HepG2 (cell line): ENCODE measurements at regions not wholly inside any gene's neighbourhood (a gene's known extent, or its start where the extent isn't known, plus 50 kb on each side); places are given as distances from the start of the nearest gene placed in this dataset.
A peak's percentile ranks its signal among the peaks of the same experiment; 100 is the strongest.

Experiments
- ATAC-seq: fragments of 200-7000 bp; cut with Tn5 transposase; 3 replicates; pipeline ENCODE4 v1.9.1; 2020; ENCODE audit warnings: mild to moderate bottlenecking, moderate library complexity
- BruUV-seq: library from RNA; stranded (reverse); fragments of 400-500 nt; replicated peaks from 2 replicates; lab custom pipeline; 2021; lab: Mats Ljungman, UMichigan
- CTCF ChIA-PET: fragments of 300-600 bp; formaldehyde crosslinking; extraction: SDS; loops from one replicate; lab custom pipeline; 2021; ENCODE audit warnings: low total read pairs, inconsistent platforms, low intra/inter-chr PET ratio; lab: Yijun Ruan, JAX
- POLR2A ChIA-PET: fragments of 350-600 bp; sonication (Branson Sonifier 250); formaldehyde crosslinking; loops from one replicate; lab custom pipeline; 2020; ENCODE audit warnings: antibody characterized with exemption, inconsistent platforms; lab: Yijun Ruan, JAX
- DNase-seq: peaks from one replicate; pipeline ENCODE4 v3.0.0-alpha.2; 2015; ENCODE audit warnings: low spot score
- FAIRE-seq: peaks from 3 replicates; lab custom pipeline; 2011; peaks lifted over from hg19 to GRCh38; lab: Jason Lieb, UNC
- H2AFZ ChIP-seq: one replicate; pipeline ENCODE4 v1.6.1; 2011; ENCODE audit warnings: low read length, inconsistent platforms
- H3K27ac ChIP-seq: fragments of 300-600 bp; 3 replicates; pipeline ENCODE4 v1.8.0; 2011; ENCODE audit warnings: mixed run types, mild to moderate bottlenecking, mixed read lengths, low read length, inconsistent platforms; ENCODE audit not compliant: insufficient read depth; ENCODE audit errors: extremely low read length
- H3K27me3 ChIP-seq, 2 experiments: fragments of 200-600 bp in 1 of 2; 2 replicates in 1 of 2; 3 replicates in 1 of 2; pipeline versions ENCODE4 v1.6.0 to v1.8.0; 2011; ENCODE audit warnings: low read length in 2 of 2, mild to moderate bottlenecking in 2 of 2, moderate library complexity in 2 of 2, inconsistent platforms in 1 of 2; ENCODE audit not compliant: insufficient read depth in 2 of 2, control insufficient read depth in 1 of 2
- H3K36me3 ChIP-seq, 2 experiments: fragments of 200-600 bp in 1 of 2; replicated peaks in 1 of 2; 2 replicates in 1 of 2; 3 replicates in 1 of 2; pipeline versions ENCODE4 v1.5.1 to v1.8.0; 2011; ENCODE audit warnings: low read length in 2 of 2, inconsistent platforms in 1 of 2; ENCODE audit not compliant: insufficient read depth in 2 of 2, control insufficient read depth in 1 of 2
- H3K4me1 ChIP-seq: 2 replicates; pipeline ENCODE4 v1.5.1; 2012; ENCODE audit warnings: low read length, inconsistent platforms; ENCODE audit not compliant: insufficient read depth
- H3K4me2 ChIP-seq: 2 replicates; pipeline ENCODE4 v1.6.0; 2011; ENCODE audit warnings: low read depth, low read length, inconsistent platforms
- H3K4me3 ChIP-seq, 3 experiments: fragments of 200-600 bp in 1 of 3; sonication (generic), shearing (Covaris generic) in 1 of 3; replicated peaks in 1 of 3; 2 replicates each; pipeline ENCODE4 v1.5.1; 2011 to 2016; ENCODE audit warnings: low read length in 3 of 3, inconsistent platforms in 2 of 3, low read depth in 2 of 3, mild to moderate bottlenecking in 2 of 3, control low read depth in 1 of 3, mixed read lengths in 1 of 3; ENCODE audit not compliant: insufficient read depth in 1 of 3
- H3K79me2 ChIP-seq: one replicate; pipeline ENCODE4 v1.6.1; 2011; ENCODE audit warnings: low read length, inconsistent platforms; ENCODE audit not compliant: insufficient read depth
- H3K9ac ChIP-seq: 2 replicates; pipeline ENCODE4 v1.6.0; 2011; ENCODE audit warnings: mild to moderate bottlenecking, low read depth, low read length, inconsistent platforms; ENCODE audit not compliant: insufficient read depth
- H3K9me3 ChIP-seq: 2 replicates; pipeline ENCODE4 v1.5.1; 2012; ENCODE audit warnings: mild to moderate bottlenecking, low read length
- H4K20me1 ChIP-seq: 2 replicates; pipeline ENCODE4 v1.6.0; 2011; ENCODE audit warnings: inconsistent platforms, mild to moderate bottlenecking, low read length, moderate library complexity; ENCODE audit not compliant: insufficient read depth
- ARHGAP35 ChIP-seq: sonication (generic); formaldehyde crosslinking; IDR thresholded peaks from 2 replicates; pipeline ENCODE4 v1.9.0; 2022; ENCODE audit warnings: mild to moderate bottlenecking, inconsistent platforms, moderate library complexity, missing genetic modification reagents, borderline replicate concordance
- ATF7 ChIP-seq, 2 experiments: fragments of 450-650 bp in 1 of 2; sonication (generic) in 1 of 2; formaldehyde crosslinking in 1 of 2; IDR thresholded peaks; 2 replicates each; pipeline versions ENCODE4 v1.4.0 to v1.6.1; 2016 to 2020; ENCODE audit warnings: antibody characterized with exemption in 1 of 2, mild to moderate bottlenecking in 1 of 2, missing genetic modification reagents in 1 of 2
- FIP1L1 ChIP-seq: fragments of 200-400 bp; formaldehyde crosslinking; IDR thresholded peaks from 2 replicates; pipeline ENCODE4 v1.6.1; 2018; ENCODE audit warnings: low read depth, mild to moderate bottlenecking, low read length, moderate library complexity, borderline replicate concordance; ENCODE audit not compliant: insufficient read depth
- KLF9 ChIP-seq: IDR thresholded peaks from 2 replicates; pipeline ENCODE4 v1.6.1; 2016; ENCODE audit warnings: low read depth
- MAF1 ChIP-seq: sonication (generic); formaldehyde crosslinking; IDR thresholded peaks from 2 replicates; pipeline ENCODE4 v1.5.0; 2020; ENCODE audit warnings: missing genetic modification reagents, borderline replicate concordance
- SMC3 ChIP-seq: IDR thresholded peaks from 2 replicates; pipeline ENCODE4 v1.6.1; 2011; ENCODE audit warnings: low read length, improper control_type of control experiment
- STAG1 ChIP-seq: sonication (generic); formaldehyde crosslinking; IDR thresholded peaks from 2 replicates; pipeline ENCODE4 v1.4.0; 2020; ENCODE audit warnings: missing genetic modification reagents
- TCF7L2 ChIP-seq: IDR thresholded peaks from 2 replicates; pipeline ENCODE4 v1.6.1; 2011; ENCODE audit warnings: mild to moderate bottlenecking, low read depth, low read length, moderate library complexity
- ZNF224 ChIP-seq: sonication (generic); formaldehyde crosslinking; IDR thresholded peaks from 2 replicates; pipeline ENCODE4 v1.5.0; 2020; ENCODE audit warnings: mild to moderate bottlenecking, missing genetic modification reagents
- ZNF569 ChIP-seq: sonication (generic); formaldehyde crosslinking; IDR thresholded peaks from 2 replicates; pipeline ENCODE4 v1.5.0; 2020; ENCODE audit warnings: mild to moderate bottlenecking, missing genetic modification reagents, moderate library complexity, borderline replicate concordance
- ZNF7 ChIP-seq: IDR thresholded peaks from 2 replicates; pipeline ENCODE4 v1.6.1; 2016; ENCODE audit warnings: missing biosample characterization, missing genetic modification reagents
- ZNF775 ChIP-seq: sonication (generic); formaldehyde crosslinking; IDR thresholded peaks from 2 replicates; pipeline ENCODE4 v1.4.0; 2020; ENCODE audit warnings: missing genetic modification reagents, mild to moderate bottlenecking, moderate library complexity, borderline replicate concordance
- WGBS: methylation state at CpG from one replicate; pipeline ENCODE4 v1.1.6; 2017; ENCODE audit warnings: low lambda C conversion rate; 5-methylcytosine and 5-hydroxymethylcytosine counted together
- in situ Hi-C: cut with HindIII; loops from 2 replicates; pipeline ENCODE4 v1.10.0; 2017; ENCODE audit warnings: low pct_unique_long_range_greater_than_20kb; ENCODE audit not compliant: extremely low pct_ligation_motif_present
- intact Hi-C: fragments of 100-400 bp; cut with micrococcal nuclease; formaldehyde crosslinking; loops from one replicate; pipeline ENCODE4 v1.10.0; 2022; ENCODE audit not compliant: unreplicated experiment
- TF ChIP-seq, protein P1 (sequence below): sonication (generic); formaldehyde crosslinking; IDR thresholded peaks from 2 replicates; pipeline ENCODE4 v1.5.1; 2020; ENCODE audit warnings: missing genetic modification reagents, mild to moderate bottlenecking, borderline replicate concordance
- TF ChIP-seq, protein P2 (sequence below): sonication (generic); formaldehyde crosslinking; IDR thresholded peaks from 2 replicates; pipeline ENCODE4 v1.9.0; 2021; ENCODE audit warnings: missing genetic modification reagents, mild to moderate bottlenecking, borderline replicate concordance
- TF ChIP-seq, protein P3 (sequence below): sonication (generic); formaldehyde crosslinking; IDR thresholded peaks from 2 replicates; pipeline ENCODE4 v1.9.0; 2021; ENCODE audit warnings: missing genetic modification reagents, borderline replicate concordance

DNA sequence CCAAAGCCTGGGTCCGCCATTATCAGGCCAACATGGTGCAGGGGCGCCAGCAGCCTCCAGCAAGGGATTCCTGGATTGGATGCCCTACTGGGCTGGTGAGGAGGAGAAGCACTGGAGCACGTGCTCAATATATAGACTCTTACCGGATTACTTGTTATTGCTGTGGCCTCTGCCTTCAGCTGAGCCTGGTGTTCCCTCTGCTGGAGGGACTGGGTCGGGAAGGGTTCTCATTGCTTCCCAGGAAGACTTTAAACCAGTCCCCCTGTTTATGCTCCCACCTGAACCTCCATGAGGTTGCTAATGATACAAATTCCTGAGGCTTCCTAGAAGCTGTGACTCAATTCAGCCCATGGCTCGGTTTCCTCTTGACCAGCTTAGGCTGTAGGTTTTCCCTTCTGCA is 186.7 kb upstream of the ARID1B start:
- FAIRE-seq (no peak), DNase-seq (no peak), ATAC-seq (no peak)
- 5% methylated on average over 3 of the region's 6 CpGs for WGBS
- Histone ChIP-seq H3K27ac (no peak overlapping the region), H3K27me3 (peaks cover 0 to 5% of the 10 kb centered on the region in 2 experiments; a peak in 1 of 5 replicates), H3K9me3 (no peaks in the 10 kb centered on the region), H4K20me1 (no peaks in the 10 kb centered on the region), H3K36me3 (no peaks in the 10 kb centered on the region), H2AFZ (no peak overlapping the region), H3K79me2 (no peaks in the 10 kb centered on the region), H3K4me1 (no peaks in the 10 kb centered on the region), H3K9ac (no peak overlapping the region), H3K4me2 (no peak overlapping the region), H3K4me3 (no peak overlapping the region)
- TF ChIP-seq FIP1L1 (no peak), ARHGAP35 (CRISPR knock-in tag) (no peak), MAF1 (CRISPR knock-in tag) (no peak), STAG1 (CRISPR knock-in tag) (0 out of 2 replicates have a peak, but pooled peaks have one; percentile 8)
- TF ChIP-seq, protein P1, sequence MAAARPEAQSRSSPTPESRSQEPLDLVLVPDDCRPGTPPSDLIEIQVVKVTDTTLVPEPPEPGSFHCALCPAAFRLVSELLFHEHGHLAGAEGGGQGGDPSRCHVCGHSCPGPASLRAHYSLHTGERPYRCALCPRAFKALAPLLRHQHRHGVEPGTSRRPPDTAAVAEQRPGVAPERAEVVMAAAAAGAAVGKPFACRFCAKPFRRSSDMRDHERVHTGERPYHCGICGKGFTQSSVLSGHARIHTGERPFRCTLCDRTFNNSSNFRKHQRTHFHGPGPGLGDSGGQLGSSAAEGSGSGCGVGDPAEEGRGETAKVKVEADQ (CRISPR knock-in tag): no peak
- intact Hi-C loops (no loop called here), in situ Hi-C loops (no loop called here)
- BruUV-seq: no TSS peak
- POLR2A ChIA-PET: no interaction called here
- CTCF ChIA-PET: no interaction called here

DNA sequence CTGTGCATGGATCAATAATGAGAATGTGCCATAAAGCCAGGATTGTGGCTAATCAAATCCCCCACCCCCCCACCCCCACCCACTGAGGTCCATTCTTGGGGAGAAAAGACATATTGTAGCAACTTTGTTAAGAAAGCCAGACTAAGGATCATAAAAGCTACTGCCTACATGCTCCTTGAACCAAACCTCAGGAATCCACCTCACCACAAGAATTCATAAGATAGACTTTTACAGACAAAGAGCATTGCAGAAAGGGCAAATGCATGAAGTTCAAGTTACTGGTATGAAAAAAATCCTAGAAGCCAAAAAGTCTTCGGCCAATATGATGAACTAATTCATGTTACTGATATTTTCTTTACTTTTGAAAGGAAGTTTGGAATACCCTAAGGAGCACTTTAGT is 187.9 kb upstream of the ARID1B start:
- WGBS: 2% methylated on average over 1 of the region's 1 CpG
- in situ Hi-C loops: no loop called here
- POLR2A ChIA-PET: no interaction called here
- Histone ChIP-seq H3K79me2 (no peaks in the 10 kb centered on the region), H3K4me3 (no peak overlapping the region), H3K4me1 (no peaks in the 10 kb centered on the region), H3K36me3 (no peaks in the 10 kb centered on the region), H3K9ac (no peak overlapping the region), H3K4me2 (no peak overlapping the region), H3K27me3 (0 out of 5 replicates have a peak, but pooled peaks cover 0 to 5% of the 10 kb centered on the region in 2 experiments), H2AFZ (no peak overlapping the region), H3K27ac (no peak overlapping the region), H4K20me1 (no peaks in the 10 kb centered on the region), H3K9me3 (no peaks in the 10 kb centered on the region)
- intact Hi-C loops: no loop called here
- DNase-seq: no peak
- CTCF ChIA-PET: no interaction called here
- no peak for ATAC-seq
- BruUV-seq: no TSS peak
- no peak for FAIRE-seq
- TF ChIP-seq TCF7L2 (no peak), SMC3 (no peak), KLF9 (CRISPR knock-in tag) (no peak), ZNF569 (CRISPR knock-in tag) (no peak), ZNF224 (no peak), ATF7 (IDR thresholded peaks at IDR 0.05) (no peak), ATF7 (CRISPR knock-in tag; IDR thresholded peaks at IDR 0.05) (no peak), ZNF7 (CRISPR knock-in tag) (no peak), ZNF775 (CRISPR knock-in tag) (no peak)
- TF ChIP-seq, protein P2, sequence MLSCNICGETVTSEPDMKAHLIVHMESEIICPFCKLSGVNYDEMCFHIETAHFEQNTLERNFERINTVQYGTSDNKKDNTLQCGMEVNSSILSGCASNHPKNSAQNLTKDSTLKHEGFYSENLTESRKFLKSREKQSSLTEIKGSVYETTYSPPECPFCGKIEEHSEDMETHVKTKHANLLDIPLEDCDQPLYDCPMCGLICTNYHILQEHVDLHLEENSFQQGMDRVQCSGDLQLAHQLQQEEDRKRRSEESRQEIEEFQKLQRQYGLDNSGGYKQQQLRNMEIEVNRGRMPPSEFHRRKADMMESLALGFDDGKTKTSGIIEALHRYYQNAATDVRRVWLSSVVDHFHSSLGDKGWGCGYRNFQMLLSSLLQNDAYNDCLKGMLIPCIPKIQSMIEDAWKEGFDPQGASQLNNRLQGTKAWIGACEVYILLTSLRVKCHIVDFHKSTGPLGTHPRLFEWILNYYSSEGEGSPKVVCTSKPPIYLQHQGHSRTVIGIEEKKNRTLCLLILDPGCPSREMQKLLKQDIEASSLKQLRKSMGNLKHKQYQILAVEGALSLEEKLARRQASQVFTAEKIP (CRISPR knock-in tag): no peak
- TF ChIP-seq, protein P3, sequence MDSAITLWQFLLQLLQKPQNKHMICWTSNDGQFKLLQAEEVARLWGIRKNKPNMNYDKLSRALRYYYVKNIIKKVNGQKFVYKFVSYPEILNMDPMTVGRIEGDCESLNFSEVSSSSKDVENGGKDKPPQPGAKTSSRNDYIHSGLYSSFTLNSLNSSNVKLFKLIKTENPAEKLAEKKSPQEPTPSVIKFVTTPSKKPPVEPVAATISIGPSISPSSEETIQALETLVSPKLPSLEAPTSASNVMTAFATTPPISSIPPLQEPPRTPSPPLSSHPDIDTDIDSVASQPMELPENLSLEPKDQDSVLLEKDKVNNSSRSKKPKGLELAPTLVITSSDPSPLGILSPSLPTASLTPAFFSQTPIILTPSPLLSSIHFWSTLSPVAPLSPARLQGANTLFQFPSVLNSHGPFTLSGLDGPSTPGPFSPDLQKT: no peak
